Umbilical cord (tissue), 1 donor: ENCODE measurements at regions not wholly inside any gene's neighbourhood (a gene's known extent, or its start where the extent isn't known, plus 50 kb on each side); places are given as distances from the start of the nearest gene placed in this dataset.

Experiments
- DNase-seq: peaks from one replicate; pipeline ENCODE4 v3.0.0-alpha.2; 2015; ENCODE audit warnings: low spot score

GRCh38 chr14:82341261-82341810 lies 807.7 kb upstream of the SEL1L start:
- no peak for DNase-seq

DNA sequence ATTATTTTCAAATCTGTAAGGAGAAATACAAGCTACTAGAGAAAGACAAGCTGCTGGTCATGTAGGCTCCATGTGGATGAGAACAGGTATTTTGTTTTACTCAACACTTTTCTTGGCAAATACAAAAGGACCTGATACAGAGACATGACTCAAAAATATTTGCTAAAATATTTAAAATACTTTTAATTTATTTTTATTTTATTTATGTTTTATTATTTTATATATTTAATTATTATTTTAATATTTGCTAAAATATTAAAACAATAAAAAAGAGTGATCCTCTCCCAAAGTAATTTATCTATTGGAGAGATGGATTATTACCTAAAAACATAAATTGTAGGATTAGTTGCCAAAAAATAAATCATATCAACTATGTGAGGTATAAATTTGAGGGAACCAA lies 808.9 kb upstream of the SEL1L start:
- DNase-seq = no peak

GRCh38 chr14:82345184-82345583 lies 811.5 kb upstream of the SEL1L start:
- DNase-seq = no peak

DNA sequence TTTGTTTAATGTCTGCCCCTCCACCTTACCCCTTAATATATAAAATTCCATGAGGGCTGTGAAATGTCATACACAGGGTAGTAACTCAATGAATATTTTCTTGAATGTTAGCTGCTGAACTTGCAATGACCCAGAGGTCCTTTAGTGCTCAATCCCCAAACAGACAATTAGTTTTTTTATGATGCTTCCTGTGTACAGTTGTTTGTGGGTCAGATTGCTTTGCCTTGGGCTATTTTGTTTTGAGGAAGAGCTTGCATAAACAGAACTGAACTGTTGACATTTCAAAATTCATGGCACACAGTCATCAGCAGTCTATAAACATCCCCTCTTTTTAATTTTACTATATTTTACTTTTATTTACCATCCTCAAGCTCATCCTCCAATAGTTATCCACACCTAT lies 820.5 kb upstream of the SEL1L start:
- DNase-seq = no peak

DNA sequence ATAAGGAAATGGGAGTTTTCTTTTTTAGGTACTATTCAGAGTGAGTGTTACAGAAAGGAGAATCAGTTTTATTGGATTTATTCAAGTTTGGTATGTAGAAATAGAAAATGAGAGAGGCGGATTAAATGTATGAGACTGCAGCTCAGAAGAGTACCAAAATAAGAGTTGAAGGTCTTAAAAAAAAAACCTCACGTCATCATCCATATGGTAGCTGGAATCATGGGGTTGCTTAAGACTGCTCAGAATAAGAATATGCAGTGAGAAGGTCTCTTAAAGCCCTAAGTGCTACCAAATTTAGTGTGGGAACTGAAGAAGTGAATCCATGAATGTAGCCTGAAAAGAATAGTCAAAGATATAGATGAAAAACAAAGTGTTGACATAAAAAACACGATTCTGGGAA lies 825.5 kb upstream of the SEL1L start:
- peak; percentile 1 for DNase-seq

GRCh38 chr14:82362452-82362851 lies 828.8 kb upstream of the SEL1L start:
- DNase-seq = no peak

DNA sequence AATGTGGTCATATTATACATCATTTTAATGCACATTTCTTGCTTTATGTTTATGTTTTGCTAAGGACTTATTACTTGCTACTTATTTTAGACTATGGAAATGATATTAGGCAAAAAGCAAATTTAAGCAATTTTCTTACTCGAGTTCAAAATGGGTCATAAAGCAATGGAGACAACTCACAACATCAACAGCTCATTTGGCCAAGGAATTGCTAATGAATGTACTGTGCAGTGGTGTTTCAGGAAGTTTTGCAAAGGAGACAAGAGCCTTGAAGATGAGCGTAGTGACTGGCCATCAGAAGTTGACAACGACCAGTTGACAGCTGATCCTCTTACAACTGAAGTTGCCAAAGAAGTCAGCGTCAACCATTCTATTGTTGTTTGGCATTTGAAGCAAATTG lies 831.8 kb upstream of the SEL1L start:
- DNase-seq = no peak

- DNase-seq = no peak
These were observed 833.1 kb upstream of the SEL1L start for GRCh38 chr14:82366803-82367202.

GRCh38 chr14:82379291-82379690 lies 845.6 kb upstream of the SEL1L start:
- DNase-seq = no peak

DNA sequence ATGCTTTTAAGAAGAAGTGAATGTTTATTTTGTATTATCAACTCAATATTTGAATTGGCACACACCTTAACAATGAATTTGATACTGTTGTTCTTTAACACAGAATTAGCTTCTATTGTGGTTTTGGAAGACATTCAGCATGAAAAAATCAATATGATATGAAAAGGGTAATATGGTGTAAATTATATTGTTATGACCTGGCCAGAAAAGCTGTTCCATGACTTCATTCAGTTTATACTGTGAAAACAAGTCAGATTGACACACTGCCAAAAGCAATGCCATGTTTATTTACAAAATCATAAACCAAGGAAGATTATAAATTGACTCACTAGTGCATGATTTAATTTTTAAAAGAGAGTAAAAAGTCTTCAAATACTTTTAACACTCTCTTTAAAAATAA lies 851.4 kb upstream of the SEL1L start:
- no peak for DNase-seq

DNA sequence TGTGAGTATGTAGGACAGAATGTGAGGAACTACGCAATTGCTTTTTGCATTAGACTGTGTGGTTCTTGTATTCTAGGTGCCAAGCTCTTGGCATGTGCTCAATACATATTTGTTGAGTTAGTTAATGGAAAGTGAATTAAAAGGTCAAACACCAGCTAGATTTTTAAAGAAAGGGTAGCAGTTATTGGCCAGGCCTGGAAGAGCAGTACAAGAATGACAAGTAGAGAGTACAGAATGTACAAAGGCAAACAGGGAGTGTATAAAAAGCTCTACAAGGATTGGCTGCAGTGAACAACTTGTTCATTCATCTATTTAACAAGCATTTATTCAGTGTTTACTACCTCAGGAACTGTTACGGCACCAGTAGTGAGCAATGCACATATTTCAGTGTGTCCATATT lies 854.0 kb upstream of the SEL1L start:
- DNase-seq = no peak

DNA sequence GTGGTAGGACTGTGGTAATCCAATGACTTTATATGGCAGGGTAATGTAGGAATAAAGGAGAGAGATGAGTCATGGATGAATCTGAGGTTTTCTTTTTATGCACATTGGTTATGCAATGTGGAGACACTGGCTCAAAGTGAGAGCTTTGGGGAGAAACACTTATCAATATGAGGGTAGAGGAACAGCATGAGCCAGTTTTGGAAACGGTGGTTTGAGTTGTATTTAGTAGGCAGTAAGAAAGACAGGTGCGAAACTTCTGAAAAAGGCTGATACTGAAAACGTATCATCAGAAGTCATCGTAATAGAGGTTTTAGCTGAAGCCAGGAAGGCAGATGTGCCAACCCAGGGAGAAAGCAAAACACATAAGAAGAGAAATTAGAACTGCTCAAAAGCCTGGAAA lies 854.8 kb upstream of the SEL1L start:
- no peak for DNase-seq

DNA sequence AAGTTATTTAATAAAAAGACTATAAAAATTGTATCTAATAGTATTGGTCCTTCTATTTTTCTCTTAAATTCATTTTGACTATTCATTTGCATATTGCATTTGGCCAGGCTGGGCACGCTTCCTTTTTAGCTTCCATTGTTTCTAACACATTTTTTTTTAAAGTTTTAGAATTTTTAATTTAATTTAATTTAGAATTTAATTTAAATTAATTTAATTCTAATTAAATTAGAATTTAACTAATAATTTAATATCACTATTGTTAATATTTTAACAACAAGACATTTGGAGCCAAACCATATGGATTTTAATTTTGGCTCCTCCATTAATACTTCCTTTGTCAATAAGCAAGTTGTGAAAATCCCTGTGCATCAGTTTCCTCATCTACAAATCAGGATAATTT lies 856.9 kb upstream of the SEL1L start:
- no peak for DNase-seq

DNA sequence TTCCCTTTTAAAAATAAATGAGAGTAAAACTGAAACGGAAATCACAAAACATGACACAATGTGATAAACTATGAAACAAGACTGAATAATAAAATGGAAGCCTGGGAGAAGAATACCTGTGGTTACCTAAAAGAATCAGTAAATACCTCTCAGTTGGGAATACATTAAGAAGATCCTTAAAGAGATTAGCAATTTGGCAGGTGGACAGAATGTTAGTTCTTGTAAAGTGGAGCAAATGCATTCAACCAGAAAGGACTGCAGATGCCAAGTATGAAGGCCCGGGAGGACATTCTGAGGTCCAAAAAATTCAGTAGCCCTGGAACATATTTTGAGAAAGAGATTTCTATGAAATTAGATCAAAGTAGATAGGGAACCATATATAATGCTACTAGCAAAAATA lies 861.3 kb upstream of the SEL1L start:
- no peak for DNase-seq

GRCh38 chr14:82398256-82398655 lies 864.6 kb upstream of the SEL1L start:
- peak; percentile 53 for DNase-seq

DNA sequence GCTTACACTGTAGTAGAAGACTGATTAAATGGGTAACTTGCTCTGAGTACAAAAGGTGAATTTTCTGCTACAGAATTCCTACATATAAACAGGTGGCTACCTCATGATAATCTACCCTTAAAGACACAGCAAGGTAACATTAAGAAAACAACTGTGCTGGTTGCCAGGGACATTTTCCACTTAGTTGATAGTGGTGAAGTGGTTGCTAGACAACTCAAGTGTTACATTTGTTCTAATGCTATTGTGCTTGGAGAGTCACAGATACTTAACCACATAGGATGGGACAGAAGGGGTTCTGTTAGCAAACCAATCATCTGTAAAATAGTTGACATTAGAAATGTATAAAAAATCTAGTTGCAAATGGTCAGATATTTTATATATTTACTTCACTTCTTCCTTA lies 870.3 kb upstream of the SEL1L start:
- no peak for DNase-seq

- no peak for DNase-seq
These were observed 876.4 kb upstream of the SEL1L start for GRCh38 chr14:82410064-82410463.

DNA sequence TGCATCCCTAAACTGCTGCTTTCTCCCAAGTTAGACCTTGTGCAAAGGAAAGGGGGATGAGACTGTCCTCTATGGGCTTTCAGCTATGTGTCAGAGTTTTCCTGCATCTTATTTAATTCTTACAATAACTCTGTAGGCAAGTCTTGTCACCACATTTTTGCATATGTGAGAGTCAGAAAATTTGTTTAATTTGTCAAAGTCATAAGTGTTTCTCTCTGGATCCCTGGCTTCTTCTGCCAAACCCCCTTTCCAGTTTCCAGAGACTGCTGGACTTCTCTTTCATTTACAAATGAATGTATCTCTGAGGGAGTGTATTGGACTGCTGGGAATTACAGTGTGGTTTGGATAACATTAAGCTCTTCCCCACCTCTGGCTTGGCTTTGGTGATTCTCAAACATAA lies 877.6 kb upstream of the SEL1L start:
- DNase-seq = peak; percentile 21

GRCh38 chr14:82412545-82412944 lies 878.9 kb upstream of the SEL1L start:
- no peak for DNase-seq

DNA sequence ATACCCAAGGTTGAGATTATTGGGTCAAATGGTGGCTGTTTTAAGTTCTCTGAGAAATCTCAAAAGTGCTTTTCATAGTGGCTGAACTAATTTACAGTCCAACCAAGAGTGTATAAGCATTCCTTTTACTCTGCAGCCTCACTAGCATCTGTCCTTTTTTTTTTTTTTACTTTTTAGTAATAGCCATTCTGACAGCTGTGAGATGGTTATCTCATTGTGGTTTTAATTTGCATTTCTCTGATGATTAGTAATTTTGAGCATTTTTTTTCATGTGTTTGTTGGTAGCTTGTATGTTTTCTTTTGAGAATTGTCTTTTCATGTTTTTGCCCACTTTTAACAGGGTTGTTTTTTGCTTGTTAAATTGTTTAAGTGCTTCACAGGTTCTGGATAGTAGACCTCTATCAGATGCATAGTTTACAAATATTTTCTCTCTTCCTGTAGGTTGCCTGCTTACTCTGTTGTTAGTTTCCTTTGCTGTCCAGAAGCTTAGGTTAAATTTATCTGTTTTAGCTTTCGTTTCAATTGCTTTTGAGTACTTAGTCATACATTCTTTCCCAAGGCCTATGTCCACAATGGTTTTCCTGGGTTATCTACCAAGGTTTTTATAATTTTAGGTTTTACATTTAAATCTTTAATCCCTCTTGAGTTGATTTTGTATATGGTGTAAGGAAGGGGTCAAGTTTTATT lies 881.3 kb upstream of the SEL1L start:
- no peak for DNase-seq

DNA sequence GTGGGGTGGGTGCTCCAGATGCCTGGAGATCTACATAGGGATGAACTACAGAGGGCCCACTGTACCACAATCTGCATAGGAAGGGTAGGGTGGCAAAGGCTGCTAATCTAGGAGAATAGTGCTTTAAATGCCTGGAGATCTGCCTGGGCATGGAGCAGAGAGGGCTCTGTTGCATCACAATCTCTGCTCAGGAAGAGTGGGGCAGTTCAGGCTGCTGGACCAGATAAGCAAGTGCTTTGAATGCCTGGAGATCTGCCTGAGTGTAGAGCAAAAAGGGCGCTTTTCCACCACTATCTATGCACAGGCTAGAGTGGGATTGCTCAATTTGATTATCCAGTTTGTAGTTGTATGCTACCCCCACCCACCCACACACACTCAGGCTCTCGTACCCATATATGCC lies 886.3 kb upstream of the SEL1L start:
- peak; percentile 26 for DNase-seq

- DNase-seq = no peak
These were observed 887.2 kb upstream of the SEL1L start for GRCh38 chr14:82420871-82421270.

- no peak for DNase-seq
These were observed 887.6 kb upstream of the SEL1L start for GRCh38 chr14:82421286-82421685.

GRCh38 chr14:82422230-82422629 lies 888.6 kb upstream of the SEL1L start:
- DNase-seq = no peak
